Loucy (cell line): ENCODE measurements at regions not wholly inside any gene's neighbourhood (a gene's known extent, or its start where the extent isn't known, plus 50 kb on each side); places are given as distances from the start of the nearest gene placed in this dataset.

Experiments
- H2AFZ ChIP-seq: fragments of 200-600 bp; sonication (generic); 2 replicates; pipeline ENCODE4 v1.6.0; 2016; ENCODE audit warnings: antibody characterized with exemption, mild to moderate bottlenecking, low read length, moderate library complexity
- H3F3A ChIP-seq: fragments of 200-600 bp; 2 replicates; pipeline ENCODE4 v1.6.0; 2016; ENCODE audit warnings: antibody characterized with exemption, low read depth, mild to moderate bottlenecking
- H3K27me3 ChIP-seq: fragments of 200-600 bp; sonication (generic); 2 replicates; pipeline ENCODE4 v1.6.1; 2014; ENCODE audit warnings: low read length, mild to moderate bottlenecking; ENCODE audit not compliant: insufficient read depth, poor library complexity, severe bottlenecking
- H3K36me3 ChIP-seq: fragments of 200-600 bp; sonication (generic); 2 replicates; pipeline ENCODE4 v1.6.1; 2016; ENCODE audit warnings: low read length; ENCODE audit not compliant: insufficient read depth
- H3K4me1 ChIP-seq: fragments of 200-600 bp; sonication (generic); 2 replicates; pipeline ENCODE4 v1.5.1; 2014; ENCODE audit warnings: low read length, mild to moderate bottlenecking; ENCODE audit not compliant: insufficient read depth, poor library complexity, severe bottlenecking
- H3K4me2 ChIP-seq: fragments of 200-600 bp; sonication (generic); 2 replicates; pipeline ENCODE4 v1.6.0; 2014; ENCODE audit warnings: antibody characterized with exemption, low read length, low read depth, mild to moderate bottlenecking; ENCODE audit not compliant: poor library complexity, severe bottlenecking
- H3K4me3 ChIP-seq: fragments of 200-600 bp; sonication (generic); 2 replicates; pipeline ENCODE4 v1.5.1; 2014; ENCODE audit warnings: low read length, mild to moderate bottlenecking, mixed read lengths; ENCODE audit not compliant: poor library complexity, severe bottlenecking
- H3K79me2 ChIP-seq: fragments of 200-600 bp; sonication (generic); 2 replicates; pipeline ENCODE4 v1.6.1; 2014; ENCODE audit warnings: low read length; ENCODE audit not compliant: insufficient read depth
- H3K9ac ChIP-seq: fragments of 200-600 bp; sonication (generic); 2 replicates; pipeline ENCODE4 v1.6.0; 2014; ENCODE audit warnings: mild to moderate bottlenecking, low read depth, low read length, moderate library complexity; ENCODE audit not compliant: poor library complexity, severe bottlenecking
- H3K9me2 ChIP-seq: fragments of 200-600 bp; sonication (generic); replicated peaks from 2 replicates; pipeline ENCODE4 v1.6.1; 2016; ENCODE audit warnings: low read depth, low read length, mixed read lengths
- H3K9me3 ChIP-seq: fragments of 200-600 bp; sonication (generic); 2 replicates; pipeline ENCODE4 v1.6.1; 2014; ENCODE audit warnings: mild to moderate bottlenecking, antibody characterized with exemption, low read length, low read depth; ENCODE audit not compliant: insufficient read depth
- H4K20me1 ChIP-seq: fragments of 200-600 bp; sonication (generic); 2 replicates; pipeline ENCODE4 v1.6.0; 2014; ENCODE audit warnings: antibody characterized with exemption, low read length, mild to moderate bottlenecking; ENCODE audit not compliant: insufficient read depth, poor library complexity, severe bottlenecking
- EZH2phosphoT487 ChIP-seq: fragments of 200-600 bp; IDR thresholded peaks from 2 replicates; pipeline ENCODE4 v1.6.1; 2018; ENCODE audit warnings: antibody characterized with exemption, mild to moderate bottlenecking, moderate library complexity, borderline replicate concordance
- TF ChIP-seq, protein P1 (sequence below): fragments of 200-600 bp; sonication (generic); conservative IDR thresholded peaks from 2 replicates; pipeline ENCODE4 v1.5.1; 2014; ENCODE audit warnings: mild to moderate bottlenecking, antibody characterized with exemption, low read length

DNA sequence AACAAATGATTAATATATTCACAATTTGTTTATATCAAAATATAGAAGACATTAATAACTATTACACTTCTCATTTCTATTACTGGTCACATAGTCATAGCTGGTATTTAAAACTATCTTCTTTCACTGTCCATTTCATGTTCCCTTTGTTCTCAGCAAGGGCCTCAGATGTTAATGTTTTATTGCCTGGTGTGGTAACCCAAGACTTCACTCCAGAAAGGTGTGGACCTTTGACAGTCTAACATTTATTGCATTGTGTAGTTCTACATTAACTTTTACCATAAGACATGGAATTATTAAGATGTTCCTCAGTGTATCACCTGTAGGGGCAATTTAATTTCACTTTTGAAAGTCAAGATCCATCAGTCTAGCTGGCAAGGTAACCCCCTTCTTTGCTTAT is 691.3 kb downstream of the SQOR start:
- Histone ChIP-seq H3K4me1 (no peaks in the 10 kb centered on the region), H3F3A (no peaks in the 10 kb centered on the region), H3K9me2 (no peaks in the 10 kb centered on the region), H3K4me3 (no peak overlapping the region), H3K79me2 (no peaks in the 10 kb centered on the region), H4K20me1 (no peaks in the 10 kb centered on the region), H3K4me2 (no peak overlapping the region), H2AFZ (no peak overlapping the region), H3K36me3 (no peaks in the 10 kb centered on the region), H3K27me3 (no peaks in the 10 kb centered on the region), H3K9ac (no peak overlapping the region), H3K9me3 (no peaks in the 10 kb centered on the region)
- no peak for TF ChIP-seq EZH2phosphoT487
- TF ChIP-seq, protein P1, sequence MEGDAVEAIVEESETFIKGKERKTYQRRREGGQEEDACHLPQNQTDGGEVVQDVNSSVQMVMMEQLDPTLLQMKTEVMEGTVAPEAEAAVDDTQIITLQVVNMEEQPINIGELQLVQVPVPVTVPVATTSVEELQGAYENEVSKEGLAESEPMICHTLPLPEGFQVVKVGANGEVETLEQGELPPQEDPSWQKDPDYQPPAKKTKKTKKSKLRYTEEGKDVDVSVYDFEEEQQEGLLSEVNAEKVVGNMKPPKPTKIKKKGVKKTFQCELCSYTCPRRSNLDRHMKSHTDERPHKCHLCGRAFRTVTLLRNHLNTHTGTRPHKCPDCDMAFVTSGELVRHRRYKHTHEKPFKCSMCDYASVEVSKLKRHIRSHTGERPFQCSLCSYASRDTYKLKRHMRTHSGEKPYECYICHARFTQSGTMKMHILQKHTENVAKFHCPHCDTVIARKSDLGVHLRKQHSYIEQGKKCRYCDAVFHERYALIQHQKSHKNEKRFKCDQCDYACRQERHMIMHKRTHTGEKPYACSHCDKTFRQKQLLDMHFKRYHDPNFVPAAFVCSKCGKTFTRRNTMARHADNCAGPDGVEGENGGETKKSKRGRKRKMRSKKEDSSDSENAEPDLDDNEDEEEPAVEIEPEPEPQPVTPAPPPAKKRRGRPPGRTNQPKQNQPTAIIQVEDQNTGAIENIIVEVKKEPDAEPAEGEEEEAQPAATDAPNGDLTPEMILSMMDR: no peak

DNA sequence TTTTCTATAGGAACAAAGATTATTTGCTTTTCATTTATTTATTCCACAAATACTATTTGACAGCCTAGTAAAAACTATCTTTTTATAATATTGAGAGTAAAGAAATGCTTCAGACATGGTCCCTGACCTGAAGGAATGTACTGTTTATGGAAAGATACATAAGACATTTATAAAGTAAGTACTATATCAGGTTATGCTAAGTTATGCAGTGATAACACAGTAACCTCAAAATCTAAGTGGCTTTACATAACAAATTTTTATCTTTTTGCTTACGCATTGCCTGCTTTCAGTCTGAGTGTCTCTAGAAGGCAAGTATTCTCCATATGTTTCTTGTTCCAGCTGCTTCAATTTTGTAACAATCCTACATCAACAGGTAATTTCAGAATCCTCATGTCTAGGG is 694.0 kb downstream of the SQOR start:
- H3K9me3 ChIP-seq: no peaks in the 10 kb centered on the region
- H3K4me3 ChIP-seq: no peak overlapping the region
- H3F3A ChIP-seq: no peaks in the 10 kb centered on the region
- no peak overlapping the region for H3K4me2 ChIP-seq
- TF ChIP-seq, protein P1: no peak
- no peak for TF ChIP-seq EZH2phosphoT487
- no peaks in the 10 kb centered on the region for H3K9me2 ChIP-seq
- no peaks in the 10 kb centered on the region for H4K20me1 ChIP-seq
- H3K36me3 ChIP-seq: no peaks in the 10 kb centered on the region
- H3K9ac ChIP-seq: no peak overlapping the region
- H3K79me2 ChIP-seq: no peaks in the 10 kb centered on the region
- H2AFZ ChIP-seq: no peak overlapping the region
- no peaks in the 10 kb centered on the region for H3K4me1 ChIP-seq
- H3K27me3 ChIP-seq: no peaks in the 10 kb centered on the region

DNA sequence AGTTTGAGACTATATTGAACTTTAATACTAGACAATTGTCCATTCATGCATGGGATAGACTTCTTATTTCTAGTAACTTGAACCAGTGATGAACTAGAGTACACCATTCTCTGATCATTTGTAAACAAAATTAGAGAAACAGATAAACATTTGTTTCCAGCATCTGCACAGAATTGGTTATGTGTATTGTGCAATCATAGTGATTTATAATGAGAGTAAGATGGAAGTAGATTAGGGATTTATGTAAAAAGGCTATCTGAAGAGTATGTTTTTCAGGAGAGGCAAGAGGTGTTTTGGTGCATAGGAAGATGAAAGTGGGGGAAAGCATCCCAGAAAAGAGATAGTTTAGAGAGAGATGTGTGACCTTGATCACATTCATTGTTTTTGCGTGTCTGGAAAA is 695.0 kb downstream of the SQOR start:
- no peaks in the 10 kb centered on the region for H4K20me1 ChIP-seq
- no peak overlapping the region for H3K9ac ChIP-seq
- TF ChIP-seq, protein P1: no peak
- no peak for TF ChIP-seq EZH2phosphoT487
- H3F3A ChIP-seq: no peaks in the 10 kb centered on the region
- H2AFZ ChIP-seq: no peak overlapping the region
- H3K9me2 ChIP-seq: no peaks in the 10 kb centered on the region
- no peaks in the 10 kb centered on the region for H3K79me2 ChIP-seq
- no peaks in the 10 kb centered on the region for H3K4me1 ChIP-seq
- no peaks in the 10 kb centered on the region for H3K36me3 ChIP-seq
- no peaks in the 10 kb centered on the region for H3K9me3 ChIP-seq
- no peak overlapping the region for H3K4me3 ChIP-seq
- H3K4me2 ChIP-seq: no peak overlapping the region
- no peaks in the 10 kb centered on the region for H3K27me3 ChIP-seq
